GM21367 (cell line): ENCODE measurements at regions not wholly inside any gene's neighbourhood (a gene's known extent, or its start where the extent isn't known, plus 50 kb on each side); places are given as distances from the start of the nearest gene placed in this dataset.
"Not testable (repeated sequence)": the region's sequence is repeated elsewhere in the genome, so short reads cannot be mapped to it uniquely, and the experiment has no call there.

Source experiments
- ATAC-seq: cut with Tn5 transposase; IDR thresholded peaks from one replicate; pipeline ENCODE4 v1.9.1; 2021; ENCODE audit not compliant: unreplicated experiment

DNA sequence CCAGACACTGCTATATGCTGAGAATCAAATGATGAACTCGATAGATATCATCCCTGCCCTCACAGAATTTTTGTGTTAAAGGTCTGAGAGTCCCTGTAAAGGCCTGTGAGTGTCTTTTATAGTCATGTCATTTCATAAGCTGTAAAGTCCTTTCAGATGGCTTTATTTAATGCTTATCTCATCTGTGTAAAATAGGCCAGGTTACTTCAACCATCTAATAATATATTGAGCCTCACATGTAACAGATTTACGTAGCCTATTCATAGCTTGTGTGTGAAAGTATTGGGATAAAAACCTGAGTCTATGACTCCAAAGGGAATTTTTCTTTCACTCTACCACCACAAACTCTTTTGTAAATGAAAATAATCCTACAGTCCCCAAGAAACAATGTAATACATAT is 672.0 kb upstream of the SYT4 start:
- ATAC-seq: no peak

DNA sequence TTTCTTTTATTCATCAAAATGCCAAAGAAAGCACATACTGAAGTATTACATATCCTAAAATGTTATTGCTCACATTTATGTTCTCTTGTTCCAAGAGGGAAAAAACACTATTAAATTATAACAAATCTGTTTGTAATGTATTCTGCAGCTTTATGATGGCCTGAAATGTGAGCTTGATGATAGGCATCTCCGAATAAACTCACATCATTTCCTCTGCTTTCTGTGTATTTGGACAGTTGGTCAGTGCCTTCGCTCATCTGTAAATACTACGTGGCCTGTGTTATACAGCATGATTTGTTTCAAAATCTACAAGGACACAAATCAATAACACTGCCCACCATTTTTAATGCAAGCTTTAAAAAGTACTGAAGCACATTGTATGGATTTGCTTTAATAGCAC is 672.8 kb upstream of the SYT4 start:
- no peak for ATAC-seq

DNA sequence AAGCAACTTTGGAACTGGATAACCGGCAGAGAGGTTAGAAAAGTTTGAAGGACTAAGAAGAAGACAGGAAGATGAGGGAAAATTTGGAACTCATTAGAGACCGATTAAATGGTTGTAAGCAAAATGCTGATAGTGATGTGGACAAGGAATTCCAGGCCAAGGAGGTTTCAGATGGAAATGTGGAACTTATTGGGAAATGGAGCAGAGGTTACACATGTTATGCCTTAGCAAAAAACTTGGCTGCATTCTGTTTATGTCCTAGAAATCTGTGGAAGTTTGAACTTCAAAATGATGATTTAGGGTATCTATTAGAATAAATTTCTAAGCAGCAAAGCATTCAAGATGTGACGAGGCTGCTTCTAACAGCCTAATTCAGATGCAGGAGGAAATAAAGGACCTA is 675.1 kb upstream of the SYT4 start:
- no peak for ATAC-seq

DNA sequence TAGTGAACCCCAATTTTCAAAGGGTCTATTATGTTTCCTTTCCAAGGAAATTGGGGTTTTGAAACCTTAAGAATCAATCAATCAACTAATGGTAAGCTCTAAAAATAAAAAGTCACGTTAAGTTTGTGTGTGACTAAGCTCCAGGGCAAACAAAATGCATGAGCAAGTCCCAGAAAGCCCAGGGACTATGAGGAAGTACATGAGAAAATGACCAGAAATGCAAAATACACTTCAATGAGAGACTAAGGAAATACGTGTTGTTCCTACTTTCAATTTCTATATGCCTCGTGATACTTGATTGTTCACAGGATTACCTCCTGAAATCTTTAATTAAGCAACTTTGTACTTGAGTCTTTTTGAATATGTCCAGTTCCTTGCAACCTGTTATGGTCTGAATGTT is 684.4 kb upstream of the SYT4 start:
- no peak for ATAC-seq

DNA sequence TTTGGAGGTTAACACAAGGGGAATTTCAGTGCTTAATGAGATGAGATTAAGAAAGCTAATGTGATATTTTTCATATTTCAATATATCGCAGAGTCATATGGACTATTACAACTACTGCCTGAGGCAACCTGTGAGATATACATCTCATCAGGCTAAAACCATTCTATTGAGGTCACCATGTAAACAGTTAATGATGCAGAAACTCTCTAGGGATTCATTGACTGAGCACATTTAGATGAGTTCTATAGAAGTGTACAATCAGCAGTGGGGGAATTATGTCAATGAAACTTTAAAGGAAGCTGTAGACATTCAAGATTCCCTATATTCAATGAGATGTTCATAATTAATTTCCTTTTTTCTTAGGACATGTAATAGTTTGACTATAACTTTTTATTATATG is 687.4 kb upstream of the SYT4 start:
- no peak for ATAC-seq

DNA sequence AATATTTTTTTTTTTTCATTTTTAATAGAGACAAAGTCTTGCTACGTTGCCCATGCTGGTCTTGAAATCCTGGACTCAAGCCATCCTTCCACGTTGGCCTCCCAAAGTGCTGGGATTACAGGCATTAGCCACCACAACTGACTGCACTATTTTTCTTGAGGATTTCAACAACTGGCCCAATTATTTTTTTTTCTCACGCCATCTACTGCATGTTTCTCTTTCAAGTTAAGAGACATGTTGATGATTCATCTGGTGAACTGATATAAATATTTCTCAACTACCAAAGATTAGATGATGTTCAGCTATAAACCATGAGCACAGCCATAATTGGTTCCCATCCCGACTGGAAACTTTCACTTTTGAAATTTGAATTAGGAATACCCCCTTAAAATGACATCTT is 688.4 kb upstream of the SYT4 start:
- no peak for ATAC-seq

DNA sequence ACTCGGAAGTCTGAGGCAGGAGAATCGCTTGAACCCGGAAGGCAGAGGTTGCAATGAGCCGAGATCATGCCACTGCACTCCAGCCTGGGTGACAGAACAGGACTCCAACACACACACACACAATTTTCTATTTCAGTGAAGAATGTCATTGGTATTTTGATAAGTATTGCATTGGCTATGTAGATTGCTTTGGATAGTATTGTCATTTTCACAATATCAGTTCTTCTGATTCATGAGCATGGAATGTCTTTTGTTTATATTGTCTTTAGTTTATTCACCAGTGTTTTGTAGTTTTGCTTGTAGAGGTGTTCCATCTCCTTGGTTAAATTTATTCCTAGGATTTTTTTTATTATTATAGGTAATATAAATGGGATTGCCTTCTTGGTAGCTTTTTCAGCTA is 693.4 kb upstream of the SYT4 start:
- ATAC-seq: no peak

DNA sequence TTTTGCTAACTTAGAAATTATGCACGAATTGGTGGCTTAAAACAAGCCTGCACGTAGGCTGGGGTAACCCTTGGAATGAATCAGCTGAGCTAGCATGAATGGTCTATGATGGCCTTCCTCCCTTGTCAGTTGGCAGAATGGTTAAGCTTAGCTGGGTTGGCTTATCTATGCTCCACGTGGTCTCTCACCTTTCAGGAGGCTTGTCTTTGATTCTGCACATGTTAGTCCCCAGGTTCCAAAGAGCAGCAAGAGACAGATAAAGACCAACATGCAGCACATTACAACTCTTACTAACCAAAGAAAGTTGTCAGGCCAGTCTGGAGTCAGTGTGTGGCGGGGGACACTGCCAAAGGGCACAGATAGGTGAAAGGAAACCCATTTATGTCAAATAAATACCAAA is 700.9 kb upstream of the SYT4 start:
- ATAC-seq: no peak

DNA sequence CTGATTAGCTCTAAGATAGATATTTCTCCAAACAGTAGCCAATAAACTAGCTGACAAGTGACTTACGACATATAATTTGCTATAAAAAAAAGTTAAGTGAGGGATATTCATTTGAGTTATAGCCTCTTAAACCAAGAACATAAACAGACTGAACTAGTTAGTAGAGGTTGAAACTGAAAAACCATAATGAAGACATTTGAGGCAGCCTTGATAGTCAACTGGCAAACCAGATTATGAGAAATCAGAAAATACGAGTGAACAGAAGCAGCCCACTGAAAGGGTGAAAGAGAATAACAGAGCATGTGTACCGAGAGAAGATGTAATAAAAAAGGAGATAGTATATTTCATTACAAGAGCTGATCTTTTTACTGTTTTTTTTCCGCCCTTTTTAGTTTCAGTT is 698.1 kb upstream of the SETBP1 start:
- ATAC-seq: no peak

DNA sequence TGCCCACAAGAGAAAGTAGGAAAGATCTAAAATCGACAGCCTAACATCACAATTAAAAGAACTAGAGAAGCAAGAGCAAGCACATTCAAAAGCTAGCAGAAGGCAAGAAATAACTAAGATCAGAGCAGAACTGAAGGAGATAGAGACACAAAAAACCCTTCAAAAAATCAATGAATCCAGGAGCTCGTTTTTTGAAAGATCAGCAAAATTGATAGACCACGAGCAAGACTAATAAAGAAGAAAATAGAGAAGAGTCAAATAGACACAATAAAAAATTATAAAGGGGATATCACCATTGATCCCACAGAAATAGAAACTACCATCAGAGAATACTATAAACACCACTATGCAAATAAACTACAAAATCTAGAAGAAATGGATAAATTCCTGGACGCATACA is 693.6 kb upstream of the SETBP1 start:
- ATAC-seq: not testable (repeated sequence)

DNA sequence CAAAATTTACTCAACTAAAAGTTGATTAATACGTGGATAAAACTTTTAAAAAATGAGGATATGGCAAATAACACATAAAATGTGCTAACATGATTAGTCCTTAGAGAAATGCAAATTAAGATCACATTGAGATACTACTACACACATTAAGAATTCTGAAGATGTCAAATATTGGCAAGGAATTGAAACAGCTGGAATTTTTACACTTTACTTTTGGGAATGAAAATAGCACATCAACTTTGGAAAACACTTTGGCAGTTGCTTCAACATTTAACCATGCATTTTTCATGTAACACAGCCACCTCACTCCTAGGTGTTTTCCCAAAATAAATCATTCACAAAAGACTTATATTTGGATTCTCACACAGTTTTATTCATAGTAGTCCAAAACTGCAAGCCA is 687.9 kb upstream of the SETBP1 start:
- ATAC-seq: no peak

DNA sequence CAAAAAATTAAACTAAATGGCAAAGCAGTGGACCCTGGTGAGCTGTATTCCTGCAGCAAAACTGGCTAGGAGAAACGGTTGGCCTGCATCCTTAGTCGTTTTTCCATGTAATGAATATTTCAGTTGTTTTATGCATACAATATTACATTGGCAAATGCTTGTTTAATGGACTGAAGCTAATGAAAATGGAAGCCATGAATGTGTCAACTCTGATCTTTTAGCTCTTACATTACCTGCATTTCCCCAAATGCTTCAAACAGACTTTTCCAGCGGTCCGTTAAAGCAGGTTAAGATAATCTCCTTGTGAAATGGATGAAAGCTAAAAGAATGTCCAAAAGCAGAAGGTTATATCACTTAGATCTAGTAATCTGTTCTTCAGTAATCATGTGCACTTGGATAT is 686.3 kb upstream of the SETBP1 start:
- ATAC-seq: no peak

DNA sequence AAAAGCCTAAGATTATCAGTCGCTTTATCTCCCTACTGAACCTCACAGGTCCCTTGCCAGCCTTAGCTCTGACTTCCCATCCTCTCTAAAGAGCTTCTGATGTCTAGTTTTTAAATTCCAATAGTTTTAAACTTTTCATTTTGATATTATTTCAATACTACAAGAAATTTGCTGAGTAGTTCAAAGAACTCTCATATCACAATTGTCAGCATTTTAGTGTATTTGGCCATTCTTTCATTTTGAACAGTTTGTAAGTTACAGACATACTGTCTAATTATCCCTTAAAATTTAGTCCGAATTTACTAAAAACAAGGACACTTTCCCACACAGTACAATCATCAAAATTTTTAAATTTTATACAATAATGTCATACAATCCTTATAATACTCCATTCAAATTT is 666.8 kb upstream of the SETBP1 start:
- ATAC-seq: no peak

DNA sequence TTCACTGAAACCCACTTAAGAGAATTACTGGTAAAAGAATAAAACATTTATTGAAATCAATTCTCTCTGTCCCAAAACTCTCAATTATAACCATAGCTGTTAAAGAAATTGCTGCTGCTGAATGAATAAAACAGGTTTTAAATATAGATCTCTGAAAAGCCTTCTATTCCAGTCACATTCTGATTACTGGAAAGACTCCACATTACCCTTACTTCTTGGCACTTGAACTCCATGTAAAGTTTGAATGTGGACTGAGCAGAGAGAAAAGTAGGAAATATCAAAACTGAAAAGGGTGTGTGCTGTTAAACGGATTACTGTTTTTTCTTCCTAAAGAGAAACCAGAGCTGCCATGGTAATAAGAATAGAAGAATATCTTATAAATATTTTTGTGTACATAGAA is 655.3 kb upstream of the SETBP1 start:
- ATAC-seq: no peak

DNA sequence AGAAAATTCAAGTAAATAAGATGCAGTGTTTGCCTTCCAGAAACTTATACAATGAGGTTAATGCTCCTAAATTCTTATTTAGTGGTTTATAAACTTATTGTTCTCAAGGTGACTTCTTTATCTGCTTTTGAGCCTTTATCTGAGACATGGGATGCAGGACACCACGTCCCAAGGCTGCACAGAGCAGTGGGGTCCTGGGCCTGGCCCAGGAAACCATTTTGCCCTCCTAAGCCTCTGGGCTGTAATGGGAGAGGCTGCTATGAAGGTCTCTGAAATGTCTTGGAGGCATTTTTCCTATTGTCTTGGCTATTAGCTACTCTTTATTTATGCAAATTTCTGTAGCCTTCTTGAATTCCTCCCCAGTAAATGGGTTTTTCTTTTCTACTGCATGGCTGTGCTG is 652.6 kb upstream of the SETBP1 start:
- ATAC-seq: no peak

DNA sequence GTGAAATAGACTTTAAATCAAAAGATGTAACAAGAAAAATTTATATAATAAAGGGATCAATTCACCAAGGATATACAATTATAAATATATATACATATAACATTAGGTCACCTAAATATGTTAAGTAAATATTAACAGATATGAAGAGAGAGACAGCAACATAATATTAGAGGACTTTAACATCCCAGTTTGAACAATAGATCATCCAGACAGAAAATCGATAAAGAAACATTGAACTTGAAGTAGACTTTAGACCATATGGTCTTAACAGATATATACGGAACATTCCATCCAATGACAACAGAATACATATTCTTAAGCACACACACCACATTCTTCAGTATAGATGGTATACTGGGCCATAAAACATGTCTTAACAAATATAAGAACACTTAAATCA is 649.6 kb upstream of the SETBP1 start:
- no peak for ATAC-seq

DNA sequence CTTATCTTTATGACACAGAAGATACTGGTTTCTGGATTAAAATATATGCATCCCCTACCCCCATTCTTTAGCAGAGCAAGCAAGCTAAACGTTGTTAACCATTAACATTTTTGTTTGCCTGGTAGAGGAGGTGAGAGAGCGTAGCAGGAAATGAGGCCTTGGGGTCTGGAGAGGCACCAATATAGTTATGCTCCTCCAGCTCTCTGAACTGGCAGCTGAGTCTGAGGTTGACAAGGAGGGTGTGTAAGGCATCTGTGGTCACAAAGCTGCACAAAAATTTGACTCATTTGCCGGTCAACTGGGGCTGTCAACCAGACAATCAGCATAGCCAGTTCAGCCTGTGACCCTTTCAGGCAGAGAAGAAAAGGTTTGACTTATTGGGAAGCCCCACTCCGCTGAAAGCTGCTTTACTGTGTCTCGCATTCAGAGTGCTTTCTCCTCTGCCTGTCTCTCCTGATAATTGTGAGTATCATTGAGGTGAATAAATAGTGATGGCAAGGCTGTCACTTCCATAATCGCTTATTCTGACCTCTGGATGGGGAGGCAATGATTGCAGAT is 647.5 kb upstream of the SETBP1 start:
- ATAC-seq: no peak

DNA sequence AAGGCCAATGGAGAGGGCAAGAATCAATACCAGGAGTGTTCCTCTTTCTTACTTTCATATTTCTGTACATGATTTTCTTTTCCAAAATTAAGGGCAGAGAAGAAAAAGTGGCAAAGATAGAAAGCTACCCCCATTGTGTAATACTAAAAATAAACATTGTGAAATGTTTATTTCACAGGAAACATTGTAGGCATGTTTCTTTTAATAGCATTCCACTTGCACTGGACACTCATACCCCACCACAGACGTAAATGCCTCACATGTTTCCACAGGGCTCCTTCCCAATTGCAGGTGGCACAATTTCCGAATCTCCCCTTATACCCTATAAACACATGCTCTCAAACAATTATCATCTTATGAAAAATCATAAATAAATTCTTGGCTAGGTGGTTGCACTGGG is 645.1 kb upstream of the SETBP1 start:
- no peak for ATAC-seq

DNA sequence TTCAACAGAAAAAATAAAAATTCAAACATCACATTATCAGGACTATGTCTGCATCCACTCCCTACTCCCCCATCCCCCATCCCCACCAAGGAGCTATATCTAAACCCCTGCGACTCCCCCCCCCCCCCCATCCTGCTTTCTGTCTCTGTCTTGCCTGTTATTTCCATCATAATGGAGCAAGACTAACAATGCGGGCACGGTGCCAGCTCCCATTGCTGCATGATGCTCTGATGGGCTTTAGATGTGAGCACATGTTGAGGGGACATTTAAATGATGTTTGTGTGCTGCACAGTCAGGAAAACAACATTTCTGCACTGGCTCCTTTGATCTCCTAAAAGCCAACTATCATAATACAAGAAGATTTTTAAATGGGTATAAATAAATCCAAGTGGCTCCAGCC is 644.2 kb upstream of the SETBP1 start:
- ATAC-seq: no peak

DNA sequence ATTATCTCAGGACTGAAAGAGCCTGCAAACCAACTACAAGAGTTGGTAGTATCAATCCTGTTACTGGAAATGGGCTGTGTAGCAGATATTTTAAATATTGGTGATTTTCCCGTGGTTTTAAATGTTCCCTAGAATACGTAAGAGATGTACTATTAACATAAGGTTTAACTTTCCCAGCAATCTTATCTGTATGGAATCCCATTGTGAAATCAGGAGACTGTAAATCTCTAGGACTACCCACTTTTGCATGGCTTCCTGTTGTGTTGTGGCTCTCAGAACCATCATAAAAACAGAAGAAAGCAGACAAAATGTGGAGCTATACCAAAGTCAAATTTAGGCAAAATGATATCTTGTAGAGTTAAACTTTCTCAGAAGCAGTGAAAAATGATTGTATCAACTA is 641.5 kb upstream of the SETBP1 start:
- ATAC-seq: no peak

DNA sequence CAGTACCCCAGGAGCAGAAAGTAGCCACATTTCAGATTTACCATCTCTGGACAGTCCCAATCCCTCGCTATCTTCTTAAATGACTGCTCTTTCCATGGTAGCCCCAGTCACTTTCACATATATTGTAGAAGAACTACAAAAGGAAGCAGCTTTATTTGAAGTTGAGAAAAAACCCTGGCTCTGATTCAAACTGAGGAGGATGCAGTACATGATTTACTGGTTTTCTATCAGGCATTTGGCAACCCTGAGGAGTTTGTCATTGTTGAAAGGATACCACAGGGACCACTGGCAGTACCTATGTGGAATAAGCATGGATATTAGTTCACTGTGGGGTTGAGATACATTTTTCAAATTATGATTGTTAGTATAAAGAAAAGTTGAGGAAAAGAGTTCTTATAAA is 640.9 kb upstream of the SETBP1 start:
- no peak for ATAC-seq

DNA sequence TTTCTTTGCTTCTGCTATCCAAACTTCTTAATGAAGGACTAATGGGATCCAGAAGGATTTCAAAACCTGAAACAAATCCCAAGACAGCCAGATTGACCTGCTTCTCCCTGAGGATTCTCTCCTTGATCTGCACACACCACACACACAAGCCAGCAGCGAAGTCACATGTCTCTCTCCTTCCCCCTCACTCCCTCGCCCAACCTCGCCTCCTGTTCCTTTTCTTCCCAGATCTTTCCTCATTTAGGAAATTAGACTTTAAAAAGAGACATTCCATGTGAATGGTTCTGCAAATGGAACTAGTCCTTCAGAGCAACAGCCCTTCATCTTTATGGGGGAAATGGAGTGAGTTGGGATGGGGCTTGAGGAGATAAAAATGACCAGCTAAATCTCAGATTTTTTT is 639.1 kb upstream of the SETBP1 start:
- ATAC-seq: no peak

DNA sequence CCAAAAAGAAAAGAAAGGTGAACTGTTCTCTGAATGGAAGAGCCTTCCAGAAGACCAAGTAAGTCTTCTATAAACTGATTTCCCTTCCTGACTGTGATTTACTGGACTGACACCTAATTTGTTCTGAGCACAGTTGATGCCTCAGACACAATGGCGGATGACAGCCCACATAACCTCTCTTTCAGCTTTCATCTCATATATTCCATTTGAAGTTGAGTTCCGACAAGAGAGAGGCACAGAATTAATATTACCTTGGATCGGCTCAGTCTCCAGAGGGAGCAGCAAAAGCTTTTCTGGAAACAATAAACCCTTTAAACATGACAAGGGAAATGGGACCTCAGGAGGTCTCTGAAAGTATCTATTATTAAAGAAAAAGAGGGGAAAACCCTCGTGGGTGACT is 638.7 kb upstream of the SETBP1 start:
- no peak for ATAC-seq

DNA sequence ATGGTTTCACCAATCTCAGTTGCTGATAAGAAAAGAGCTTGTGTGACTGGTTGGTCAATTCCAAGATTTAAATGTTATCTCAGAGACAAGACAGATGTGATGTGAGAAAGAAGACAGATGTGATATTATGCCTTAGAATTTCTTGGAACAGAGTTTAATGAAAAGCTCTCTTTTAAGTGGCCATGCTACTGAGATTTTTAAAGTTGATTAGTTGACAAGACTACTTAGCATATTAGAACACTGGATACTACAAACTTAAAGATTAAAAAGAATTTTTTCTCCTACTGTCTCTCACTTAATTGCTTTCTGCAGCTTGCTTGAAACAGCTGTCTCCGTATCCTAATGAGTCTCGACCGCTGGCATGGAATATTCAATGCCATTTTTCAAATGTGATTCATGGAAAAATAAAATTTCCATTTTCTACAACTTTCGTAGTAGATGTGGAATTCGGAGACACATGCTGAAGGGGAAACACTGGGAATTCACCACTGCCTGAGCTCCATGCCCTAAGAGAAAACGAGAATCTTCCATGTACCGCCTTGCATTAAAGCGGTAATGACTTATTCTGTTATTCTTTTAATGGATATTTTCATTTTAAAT is 634.2 kb upstream of the SETBP1 start:
- no peak for ATAC-seq
